ENCODE measurements at regions not wholly inside any gene's neighbourhood (a gene's known extent, or its start where the extent isn't known, plus 50 kb on each side); places are given as distances from the start of the nearest gene placed in this dataset.

DNA sequence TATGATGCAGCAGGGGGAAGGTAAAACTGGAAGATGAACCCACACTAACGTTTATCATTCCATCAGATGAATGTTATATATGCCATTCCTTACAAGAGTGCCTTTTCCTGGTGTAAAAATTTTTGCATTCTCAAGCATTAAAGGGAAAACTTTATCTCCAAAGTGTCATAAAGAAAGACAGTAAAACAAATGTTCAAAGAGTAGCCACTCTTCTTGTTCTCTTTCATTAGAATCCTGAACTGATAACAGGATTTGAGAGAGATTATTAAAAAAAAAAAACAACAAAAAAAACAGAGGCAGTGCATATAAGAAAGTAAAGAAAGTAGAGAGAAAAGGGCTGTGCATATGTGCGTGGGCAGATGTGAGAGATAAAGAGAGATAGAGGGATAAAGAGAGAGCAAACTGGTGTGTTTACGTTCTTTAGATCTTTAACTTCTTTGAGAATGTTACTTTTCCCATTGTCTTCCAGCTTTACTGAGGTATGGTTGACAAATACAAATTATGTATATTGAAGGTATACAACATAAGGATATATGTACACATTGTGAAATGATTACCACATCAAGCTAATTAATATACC, 275.4 kb downstream of the HS3ST1 start:
- H3K36me3 ChIP-seq: no peaks in the 10 kb centered on the region
- intact Hi-C loops (cut with DNase I; ENCODE audit: low total_unique reads): no loop called here
- WGBS, 5 donors: 69 to 75% (median 71%) methylated on average over 3 of the region's 3 CpGs
- TF ChIP-seq POLR2AphosphoS5 (IDR thresholded peaks at IDR 0.05) (no peak), POLR2A (IDR thresholded peaks at IDR 0.05) (no peak), CTCF (IDR thresholded peaks at IDR 0.05 in 8 of 11, conservative IDR thresholded peaks at IDR 0.05 in 3 of 11) (no peak)
- H3K4me1 ChIP-seq: peaks cover 0 to 9% (median 0%) of the 10 kb centered on the region in 6 donors
- H3K27ac ChIP-seq: no peak overlapping the region
- no peak for DNase-seq
- H3K9me3 ChIP-seq: no peaks in the 10 kb centered on the region
- H3K4me3 ChIP-seq: no peak overlapping the region
- H3K27me3 ChIP-seq (replicated peaks in 1 of 7): no peaks in the 10 kb centered on the region

DNA sequence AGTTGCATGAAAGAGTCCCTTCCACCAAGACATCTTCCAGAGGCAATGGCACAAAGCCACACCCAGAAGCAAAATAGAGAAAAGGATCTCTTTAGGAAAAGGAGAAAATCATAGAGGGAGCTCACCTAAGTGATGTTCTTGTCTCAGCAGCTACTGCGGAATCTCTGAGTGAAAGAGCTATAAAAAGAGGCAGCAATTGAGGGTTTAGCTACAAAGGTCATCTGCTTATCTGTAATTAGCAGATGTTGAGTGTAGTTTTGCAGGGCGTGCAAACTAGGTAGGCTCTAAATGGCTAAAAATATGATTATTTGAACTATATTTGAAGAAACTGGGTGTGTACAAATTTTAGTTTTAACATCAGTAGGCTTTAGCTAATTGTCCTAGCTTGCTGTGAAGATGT, 276.0 kb downstream of the HS3ST1 start:
- intact Hi-C loops (cut with DNase I; ENCODE audit: low total_unique reads): no loop called here
- H3K4me3 ChIP-seq: no peak overlapping the region
- H3K9me3 ChIP-seq: no peaks in the 10 kb centered on the region
- peaks cover 0 to 9% (median 0%) of the 10 kb centered on the region in 6 donors for H3K4me1 ChIP-seq
- 83 to 90% (median 89%) methylated on average over 2 of the region's 2 CpGs for WGBS, 5 donors
- DNase-seq: no peak
- TF ChIP-seq POLR2A (IDR thresholded peaks at IDR 0.05): no peak
- TF ChIP-seq CTCF (IDR thresholded peaks at IDR 0.05 in 8 of 11, conservative IDR thresholded peaks at IDR 0.05 in 3 of 11): no peak
- TF ChIP-seq POLR2AphosphoS5 (IDR thresholded peaks at IDR 0.05): no peak
- no peaks in the 10 kb centered on the region for H3K36me3 ChIP-seq
- no peak overlapping the region for H3K27ac ChIP-seq
- no peaks in the 10 kb centered on the region for H3K27me3 ChIP-seq (replicated peaks in 1 of 7)

DNA sequence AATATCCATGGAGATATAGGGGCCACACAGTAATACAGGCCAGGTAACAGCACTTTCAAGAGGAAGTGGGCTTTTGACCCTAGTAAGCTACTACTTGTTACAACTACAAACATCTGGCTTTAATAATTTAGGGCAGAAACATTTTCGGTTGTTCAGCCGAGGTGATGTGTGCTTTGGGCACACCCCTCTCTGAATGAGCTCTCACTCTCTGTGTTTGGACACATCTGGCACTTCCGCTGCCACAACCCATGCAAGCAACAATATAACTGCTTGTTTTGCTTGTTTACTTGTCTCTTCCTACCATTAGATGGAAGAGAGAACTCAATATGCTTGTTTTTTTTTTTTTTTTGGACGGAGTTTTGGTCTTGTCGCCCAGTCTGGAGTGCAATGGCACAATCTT, 277.2 kb downstream of the HS3ST1 start:
- Histone ChIP-seq H3K4me3 (no peak overlapping the region), H3K9me3 (no peaks in the 10 kb centered on the region), H3K27me3 (replicated peaks in 1 of 7) (no peaks in the 10 kb centered on the region), H3K36me3 (no peaks in the 10 kb centered on the region), H3K27ac (no peak overlapping the region), H3K4me1 (peaks cover 0 to 9% (median 0%) of the 10 kb centered on the region in 6 donors)
- DNase-seq: no peak
- TF ChIP-seq CTCF (IDR thresholded peaks at IDR 0.05 in 8 of 11, conservative IDR thresholded peaks at IDR 0.05 in 3 of 11): no peak
- TF ChIP-seq POLR2AphosphoS5 (IDR thresholded peaks at IDR 0.05): no peak
- no peak for TF ChIP-seq POLR2A (IDR thresholded peaks at IDR 0.05)
- 88 to 94% (median 93%) methylated on average over 5 of the region's 5 CpGs for WGBS, 5 donors
- intact Hi-C loops (cut with DNase I; ENCODE audit: low total_unique reads): no loop called here

DNA sequence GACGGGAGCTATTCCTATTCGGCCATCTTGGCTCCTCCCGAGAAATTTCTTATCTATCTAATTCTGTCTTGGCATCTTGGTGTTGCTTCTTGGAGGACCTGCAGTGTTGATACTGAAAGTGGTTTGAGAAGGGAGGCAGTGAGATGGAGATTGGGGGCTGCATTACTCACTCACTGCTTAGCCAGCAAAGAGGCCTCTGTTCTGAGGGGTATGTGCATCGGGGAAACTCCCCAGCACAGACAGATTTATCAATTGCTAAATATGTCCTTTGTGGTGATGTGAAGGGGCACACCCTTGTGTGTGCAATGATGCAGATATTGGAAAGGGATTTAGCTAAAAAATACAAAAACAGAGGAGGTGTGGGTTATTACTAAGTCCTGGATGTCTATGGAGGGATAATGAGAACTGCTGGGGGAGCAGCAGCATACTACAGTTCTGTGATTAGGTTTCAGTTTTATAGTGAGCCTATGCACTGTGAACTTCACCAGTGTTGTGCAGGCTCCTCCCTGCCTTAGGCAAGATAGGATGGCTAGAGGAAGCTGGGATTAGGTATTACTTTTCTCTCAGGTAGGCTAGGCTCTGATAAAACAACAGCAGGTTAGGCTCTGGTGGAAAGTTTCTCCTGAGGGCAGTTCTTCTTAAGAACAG, 279.0 kb downstream of the HS3ST1 start:
- no peaks in the 10 kb centered on the region for H3K36me3 ChIP-seq
- H3K4me3 ChIP-seq: no peak overlapping the region
- no peaks in the 10 kb centered on the region for H3K9me3 ChIP-seq
- H3K27me3 ChIP-seq (replicated peaks in 1 of 7): no peaks in the 10 kb centered on the region
- intact Hi-C loops (cut with DNase I; ENCODE audit: low total_unique reads): no loop called here
- no peak overlapping the region for H3K27ac ChIP-seq
- DNase-seq: no peak
- TF ChIP-seq POLR2A (IDR thresholded peaks at IDR 0.05) (no peak), POLR2AphosphoS5 (IDR thresholded peaks at IDR 0.05) (no peak), CTCF (IDR thresholded peaks at IDR 0.05 in 8 of 11, conservative IDR thresholded peaks at IDR 0.05 in 3 of 11) (no peak)
- 85 to 88% (median 87%) methylated on average over 4 of the region's 4 CpGs for WGBS, 5 donors
- peaks cover 0 to 9% (median 0%) of the 10 kb centered on the region in 6 donors for H3K4me1 ChIP-seq
